CD14-positive monocyte (primary cell): ENCODE measurements at regions not wholly inside any gene's neighbourhood (a gene's known extent, or its start where the extent isn't known, plus 50 kb on each side); places are given as distances from the start of the nearest gene placed in this dataset.

Experiments used
- DNase-seq, 3 donors: peaks; one replicate each; pipeline ENCODE4 v3.0.0-alpha.2; 2011 to 2022
- H2AFZ ChIP-seq: 2 replicates; pipeline ENCODE4 v1.6.0; 2012; ENCODE audit warnings: mild to moderate bottlenecking, low read depth, low read length, inconsistent platforms; ENCODE audit not compliant: insufficient read depth, poor library complexity, severe bottlenecking
- H3K27ac ChIP-seq, 2 donors: 1 replicate in 1 of 2; 2 replicates in 1 of 2; pipeline ENCODE4 v1.5.1; 2012 to 2013; ENCODE audit warnings: low read length in 2 of 2, control low read depth in 1 of 2, inconsistent platforms in 1 of 2, low read depth in 1 of 2, mild to moderate bottlenecking in 1 of 2
- H3K27me3 ChIP-seq, 2 donors: one replicate each; pipeline versions ENCODE4 v1.6.0 to v1.6.1; 2011 to 2013; ENCODE audit warnings: low read length in 2 of 2; ENCODE audit not compliant: control insufficient read depth in 2 of 2, insufficient read depth in 2 of 2
- H3K36me3 ChIP-seq, 2 donors: replicated peaks in 1 of 2; 1 replicate in 1 of 2; 2 replicates in 1 of 2; pipeline versions ENCODE4 v1.5.1 to v1.6.1; 2012 to 2013; ENCODE audit warnings: low read length in 2 of 2, control low read depth in 1 of 2, inconsistent platforms in 1 of 2, mild to moderate bottlenecking in 1 of 2; ENCODE audit not compliant: insufficient read depth in 2 of 2, control insufficient read depth in 1 of 2
- H3K4me1 ChIP-seq, 2 donors: 1 replicate in 1 of 2; 2 replicates in 1 of 2; pipeline versions ENCODE4 v1.5.1 to v1.6.1; 2012 to 2013; ENCODE audit warnings: low read length in 2 of 2, control low read depth in 1 of 2, inconsistent platforms in 1 of 2, mild to moderate bottlenecking in 1 of 2, moderate library complexity in 1 of 2; ENCODE audit not compliant: insufficient read depth in 2 of 2, control insufficient read depth in 1 of 2
- H3K4me2 ChIP-seq: replicated peaks from 2 replicates; pipeline ENCODE3; 2012; ENCODE audit warnings: low read length, moderate library complexity, mild to moderate bottlenecking; ENCODE audit not compliant: poor library complexity, severe bottlenecking; ENCODE audit errors: extremely low read depth
- H3K4me3 ChIP-seq, 3 experiments: fragments of 200-600 bp in 1 of 3; sonication (generic) in 1 of 3; replicated peaks in 1 of 3; 1 replicate in 2 of 3; 2 replicates in 1 of 3; pipeline ENCODE4 v1.5.1; 2011 to 2013; ENCODE audit warnings: low read length in 3 of 3, mild to moderate bottlenecking in 3 of 3, control low read depth in 2 of 3, low read depth in 2 of 3, inconsistent platforms in 1 of 3, moderate library complexity in 1 of 3
- H3K79me2 ChIP-seq: 2 replicates; pipeline ENCODE4 v1.6.0; 2012; ENCODE audit warnings: mild to moderate bottlenecking, control low read depth, inconsistent platforms, low read length, moderate library complexity; ENCODE audit not compliant: insufficient read depth
- H3K9ac ChIP-seq: 2 replicates; pipeline ENCODE4 v1.6.0; 2017; ENCODE audit warnings: low read length, mild to moderate bottlenecking; ENCODE audit not compliant: insufficient read depth, poor library complexity, severe bottlenecking
- H3K9me3 ChIP-seq, 2 donors: replicated peaks in 1 of 2; 1 replicate in 1 of 2; 2 replicates in 1 of 2; pipeline versions ENCODE4 v1.5.1 to v1.6.1; 2012 to 2013; ENCODE audit warnings: low read length in 2 of 2, control low read depth in 1 of 2; ENCODE audit not compliant: control insufficient read depth in 1 of 2, insufficient read depth in 1 of 2
- H4K20me1 ChIP-seq: 2 replicates; pipeline ENCODE4 v1.6.0; 2012; ENCODE audit warnings: mild to moderate bottlenecking, low read length, control low read depth, moderate library complexity; ENCODE audit not compliant: insufficient read depth
- H3K27ac Mint-ChIP-seq, 7 donors: one replicate each; pipeline ENCODE4 v1.8.0; 2020; ENCODE audit warnings: mild to moderate bottlenecking in 7 of 7, mixed read lengths in 7 of 7, moderate library complexity in 6 of 7, inconsistent platforms in 2 of 7
- H3K27me3 Mint-ChIP-seq, 3 donors: one replicate each; pipeline ENCODE4 v1.8.0; 2021 to 2022; ENCODE audit warnings: low read depth in 3 of 3, mild to moderate bottlenecking in 3 of 3, mixed read lengths in 3 of 3, moderate library complexity in 3 of 3, inconsistent platforms in 1 of 3
- H3K36me3 Mint-ChIP-seq, 2 donors: one replicate each; pipeline ENCODE4 v1.8.0; 2020; ENCODE audit warnings: mixed read lengths in 2 of 2, inconsistent platforms in 1 of 2, mild to moderate bottlenecking in 1 of 2
- H3K4me1 Mint-ChIP-seq: one replicate; pipeline ENCODE4 v1.8.0; 2020; ENCODE audit warnings: mild to moderate bottlenecking, mixed read lengths
- H3K4me3 Mint-ChIP-seq, 2 donors: one replicate each; pipeline ENCODE4 v1.8.0; 2020; ENCODE audit warnings: mild to moderate bottlenecking in 2 of 2, mixed read lengths in 2 of 2, moderate library complexity in 1 of 2
- H3K9me3 Mint-ChIP-seq, 7 donors: one replicate each; pipeline ENCODE4 v1.8.0; 2020 to 2022; ENCODE audit warnings: mixed read lengths in 7 of 7, mild to moderate bottlenecking in 6 of 7, moderate library complexity in 6 of 7, inconsistent platforms in 2 of 7
- CTCF ChIP-seq: fragments of 200-600 bp; IDR thresholded peaks from one replicate; pipeline ENCODE4 v1.8.0; 2022; ENCODE audit warnings: antibody characterized with exemption, mild to moderate bottlenecking
- WGBS: methylation state at CpG from one replicate; pipeline ENCODE4 v1.1.5; 2013; ENCODE audit warnings: missing lambda C conversion rate; ENCODE audit not compliant: insufficient coverage; 5-methylcytosine and 5-hydroxymethylcytosine counted together
- intact Hi-C, 2 donors: fragments of 100-400 bp; cut with micrococcal nuclease; formaldehyde crosslinking; loops; one replicate each; pipeline versions ENCODE4 v1.15.0 to v1.15.1; 2023

- no peak overlapping the region for H3K4me3 Mint-ChIP-seq
- no peak overlapping the region for H3K27ac ChIP-seq
- H3K36me3 Mint-ChIP-seq = no peaks in the 10 kb centered on the region
- no peaks in the 10 kb centered on the region for H3K79me2 ChIP-seq
- H3K4me1 Mint-ChIP-seq = no peaks in the 10 kb centered on the region
- no peak overlapping the region for H3K27ac Mint-ChIP-seq
- peaks cover 4 to 19% (median 10%) of the 10 kb centered on the region in 7 donors for H3K9me3 Mint-ChIP-seq
- H2AFZ ChIP-seq = no peak overlapping the region
- peaks cover 18 to 31% of the 10 kb centered on the region in 2 donors for H3K9me3 ChIP-seq
- H3K4me3 ChIP-seq = no peak overlapping the region
- intact Hi-C loops = no loop called here
- no peaks in the 10 kb centered on the region for H3K36me3 ChIP-seq
- H3K4me2 ChIP-seq = no peak overlapping the region
- WGBS = 93% methylated on average over 3 of the region's 3 CpGs
- no peak overlapping the region for H3K9ac ChIP-seq
- no peak for TF ChIP-seq CTCF
- no peak for DNase-seq
- H3K27me3 ChIP-seq = no peaks in the 10 kb centered on the region
- H3K27me3 Mint-ChIP-seq = peaks cover 0 to 3% (median 2%) of the 10 kb centered on the region in 3 donors
- H4K20me1 ChIP-seq = no peaks in the 10 kb centered on the region
- no peaks in the 10 kb centered on the region for H3K4me1 ChIP-seq
Measured at GRCh38 chr1:69315416-69315815, 252.3 kb upstream of the LRRC7 start.

DNA sequence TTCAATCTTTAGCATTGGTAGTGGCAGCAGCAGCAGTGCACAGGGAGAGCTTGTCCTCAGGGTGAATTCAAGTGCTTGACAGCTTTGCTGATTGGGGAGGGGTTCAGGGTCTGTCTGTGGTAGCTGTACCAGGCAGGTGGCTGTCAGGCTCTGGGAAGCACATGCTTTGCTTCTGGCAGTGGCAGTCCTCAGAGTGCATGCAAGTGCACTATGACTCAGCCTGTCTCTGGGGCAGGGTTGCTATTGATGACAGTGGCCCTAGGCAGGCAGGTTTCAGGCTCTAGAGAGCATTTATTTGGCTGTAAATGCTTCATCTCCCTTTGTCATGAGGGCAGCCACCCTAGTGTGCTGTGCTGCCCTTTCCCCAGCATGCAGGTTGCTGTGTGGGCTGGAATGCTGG lies 251.9 kb upstream of the LRRC7 start:
- H3K4me3 Mint-ChIP-seq = no peak overlapping the region
- peaks cover 0 to 3% (median 2%) of the 10 kb centered on the region in 3 donors for H3K27me3 Mint-ChIP-seq
- H3K4me1 Mint-ChIP-seq = no peaks in the 10 kb centered on the region
- Histone ChIP-seq H4K20me1 (no peaks in the 10 kb centered on the region), H3K36me3 (no peaks in the 10 kb centered on the region), H3K4me1 (no peaks in the 10 kb centered on the region), H3K9ac (no peak overlapping the region), H3K27ac (no peak overlapping the region), H3K4me2 (no peak overlapping the region), H2AFZ (no peak overlapping the region), H3K27me3 (no peaks in the 10 kb centered on the region), H3K79me2 (no peaks in the 10 kb centered on the region), H3K4me3 (no peak overlapping the region), H3K9me3 (peaks cover 18 to 31% of the 10 kb centered on the region in 2 donors)
- H3K27ac Mint-ChIP-seq = no peak overlapping the region
- peaks cover 4 to 19% (median 10%) of the 10 kb centered on the region in 7 donors for H3K9me3 Mint-ChIP-seq
- H3K36me3 Mint-ChIP-seq = no peaks in the 10 kb centered on the region
- intact Hi-C loops = no loop called here
- no peak for TF ChIP-seq CTCF
- no peak for DNase-seq
